HFF-Myc (cell line): ENCODE measurements at regions not wholly inside any gene's neighbourhood (a gene's known extent, or its start where the extent isn't known, plus 50 kb on each side); places are given as distances from the start of the nearest gene placed in this dataset.

Experiments used
- DNase-seq: peaks from one replicate; pipeline ENCODE4 v3.0.0-alpha.2; 2011; ENCODE audit warnings: low read depth; ENCODE audit errors: extremely low read depth
- H3K4me3 ChIP-seq: replicated peaks from 2 replicates; pipeline ENCODE4 v1.5.1; 2011; ENCODE audit warnings: low read depth, mild to moderate bottlenecking, control low read depth, low read length
- CTCF ChIP-seq: IDR thresholded peaks from 2 replicates; pipeline ENCODE4 v1.5.1; 2012; ENCODE audit warnings: mild to moderate bottlenecking, low read depth, low read length, control low read depth; ENCODE audit errors: missing control alignments

DNA sequence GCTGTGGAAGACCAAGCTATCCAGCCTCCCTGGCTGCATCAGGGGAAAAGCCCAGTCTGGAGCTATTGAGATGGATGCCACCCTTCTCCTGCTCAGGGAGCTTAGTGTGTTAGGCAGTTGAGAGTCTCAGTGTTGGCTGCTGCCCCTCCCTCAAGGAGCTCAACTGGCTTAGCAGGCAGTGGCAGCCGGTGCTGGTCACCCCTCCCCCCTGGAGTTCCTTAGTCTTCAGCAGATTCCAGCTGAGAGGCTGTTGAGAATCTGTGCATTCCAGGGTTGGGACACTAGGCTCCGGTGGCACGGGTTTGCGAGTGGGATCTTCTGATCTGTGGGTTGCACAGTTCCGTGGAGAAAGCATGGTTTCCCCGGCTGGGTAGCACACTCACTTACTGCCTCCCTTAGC is 883.8 kb downstream of the NSUN3 start:
- TF ChIP-seq CTCF = no peak
- no peak overlapping the region for H3K4me3 ChIP-seq
- DNase-seq = no peak

DNA sequence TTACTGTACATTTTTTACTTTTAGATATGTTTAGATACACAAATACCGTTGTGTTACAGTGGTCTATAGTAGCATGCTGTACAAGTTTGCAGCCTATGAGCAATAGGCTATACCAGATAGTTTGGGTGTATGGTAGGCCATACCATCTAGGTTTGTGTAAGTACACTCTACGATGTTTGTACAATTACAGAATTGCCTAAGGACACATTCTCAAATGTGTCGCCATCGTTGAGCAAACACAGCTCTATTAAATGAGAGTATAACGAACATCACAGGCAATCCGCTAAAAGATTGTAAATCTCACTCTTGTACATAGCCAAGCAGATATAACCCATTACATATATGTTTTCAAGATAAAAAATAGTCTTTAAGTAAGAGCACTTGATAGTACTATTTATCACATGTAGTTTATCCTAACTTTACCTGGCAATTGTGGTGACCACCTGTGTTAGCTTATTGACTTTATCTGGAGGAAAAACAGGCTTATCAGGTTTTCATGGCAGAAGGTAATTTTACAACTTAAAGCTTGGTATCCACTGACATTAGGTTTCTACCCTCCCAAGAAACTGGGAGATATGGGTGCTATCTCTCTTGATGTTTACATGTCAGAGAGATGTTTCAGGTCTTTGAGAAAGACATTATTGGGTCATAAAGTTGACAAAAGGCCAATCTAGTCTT is 898.7 kb downstream of the NSUN3 start:
- no peak for DNase-seq
- no peak for TF ChIP-seq CTCF
- no peak overlapping the region for H3K4me3 ChIP-seq

GRCh38 chr3:94965867-94966475 is 903.1 kb downstream of the NSUN3 start:
- H3K4me3 ChIP-seq = no peak overlapping the region
- TF ChIP-seq CTCF = no peak
- DNase-seq = no peak

DNA sequence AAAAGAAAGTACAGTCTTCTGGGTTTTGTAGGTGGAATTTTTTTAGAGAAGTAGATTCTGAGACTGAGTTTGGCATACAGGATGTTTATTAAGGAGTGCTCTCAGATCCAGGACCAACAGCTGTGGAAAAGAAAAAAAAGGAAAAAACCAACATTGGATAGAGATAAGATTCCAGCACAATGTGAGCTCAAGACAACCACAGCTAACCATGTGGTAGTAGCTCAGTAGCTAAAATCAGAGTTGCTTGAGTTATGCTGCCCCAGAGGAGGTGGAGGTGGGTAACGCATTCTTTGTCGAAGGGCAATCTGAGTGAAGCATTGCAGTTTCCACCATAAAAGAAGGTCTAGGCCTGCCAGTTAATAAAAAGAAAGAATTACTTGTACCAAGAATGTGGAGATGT is 904.3 kb downstream of the NSUN3 start:
- no peak overlapping the region for H3K4me3 ChIP-seq
- DNase-seq = no peak
- TF ChIP-seq CTCF = no peak

DNA sequence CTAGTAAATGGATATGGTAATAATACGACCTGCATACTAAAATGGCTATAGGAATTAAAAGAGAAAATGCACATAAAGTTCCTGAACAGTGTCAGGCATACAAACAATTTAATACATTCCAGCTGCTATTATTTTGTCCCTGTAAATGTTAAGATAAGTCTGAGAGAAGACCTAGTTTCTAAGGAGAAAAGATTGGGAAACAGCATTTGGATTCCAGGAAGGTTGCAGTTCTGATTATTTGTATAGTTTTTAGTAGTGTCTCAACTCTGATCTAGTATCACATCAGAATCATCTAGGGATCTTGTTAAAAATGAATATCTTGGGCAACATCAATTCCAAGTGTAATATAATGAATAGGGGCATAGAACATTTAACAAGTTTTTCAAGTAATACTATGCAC is 905.7 kb downstream of the NSUN3 start:
- TF ChIP-seq CTCF = no peak
- H3K4me3 ChIP-seq = no peak overlapping the region
- DNase-seq = no peak

DNA sequence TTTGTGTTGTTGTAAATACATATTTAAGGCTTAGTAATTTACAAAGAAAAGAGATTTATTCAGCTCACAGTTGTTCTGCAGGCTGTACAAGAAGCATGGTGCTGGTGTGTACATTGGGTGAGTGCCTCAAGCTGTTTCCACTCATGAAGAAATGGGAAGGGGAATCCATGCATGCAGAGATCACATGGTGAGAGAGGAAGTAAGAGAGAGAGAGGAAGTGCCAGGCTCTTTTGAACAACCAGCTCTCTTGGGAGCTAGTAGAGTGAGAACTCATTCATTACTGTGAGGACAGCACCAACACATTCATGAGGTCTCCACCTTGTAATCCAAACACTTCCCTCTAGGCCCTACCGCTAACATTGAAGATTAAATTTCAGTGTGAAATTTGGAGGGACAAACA is 909.2 kb downstream of the NSUN3 start:
- no peak for DNase-seq
- no peak for TF ChIP-seq CTCF
- H3K4me3 ChIP-seq = no peak overlapping the region
